SW480 (cell line): ENCODE measurements at regions not wholly inside any gene's neighbourhood (a gene's known extent, or its start where the extent isn't known, plus 50 kb on each side); places are given as distances from the start of the nearest gene placed in this dataset.

Experiments used
- DNase-seq: peaks from one replicate; pipeline ENCODE4 v3.0.0-alpha.2; 2016; ENCODE audit warnings: low spot score

GRCh38 chr5:7955476-7955875, 86.5 kb downstream of the MTRR start:
- no peak for DNase-seq

DNA sequence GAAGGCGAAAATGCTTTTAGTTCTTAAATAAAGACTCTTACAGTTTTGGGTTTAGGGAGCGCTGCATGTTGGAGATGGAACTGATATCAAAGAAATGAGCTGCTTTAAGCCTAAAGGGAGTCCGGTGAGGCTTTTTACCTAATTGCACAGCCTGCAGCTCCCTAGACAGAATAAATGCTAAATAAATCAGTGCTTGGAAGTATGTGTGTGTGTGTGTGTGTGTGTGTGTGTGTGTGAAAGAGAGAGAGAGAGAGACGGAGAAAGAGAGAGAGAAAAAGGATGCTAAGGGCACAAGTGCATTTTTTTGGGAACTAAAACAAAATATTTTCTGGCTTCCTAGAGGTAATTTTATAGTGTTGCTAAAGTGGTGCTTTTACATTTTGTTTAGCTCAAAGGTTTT, 88.4 kb downstream of the MTRR start:
- no peak for DNase-seq

DNA sequence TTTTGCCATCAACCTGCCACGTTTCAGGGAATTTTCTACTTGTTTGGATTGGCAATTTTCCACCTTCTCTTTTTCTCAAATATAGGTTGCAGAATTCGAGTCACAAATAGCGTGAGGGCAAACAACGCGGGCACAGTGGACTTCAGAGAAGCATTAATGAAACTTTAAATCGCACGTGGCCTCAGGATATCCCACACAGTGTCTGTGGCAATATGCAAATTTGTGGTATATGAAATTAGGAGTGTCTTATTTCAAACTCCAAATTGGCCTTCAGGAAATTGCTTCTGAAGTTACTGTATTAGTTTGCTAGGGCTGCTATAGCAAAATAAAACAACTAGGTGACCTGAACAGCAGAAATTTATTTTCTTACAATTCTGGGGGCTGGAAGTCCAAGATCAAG, 91.2 kb downstream of the MTRR start:
- DNase-seq, result no peak

DNA sequence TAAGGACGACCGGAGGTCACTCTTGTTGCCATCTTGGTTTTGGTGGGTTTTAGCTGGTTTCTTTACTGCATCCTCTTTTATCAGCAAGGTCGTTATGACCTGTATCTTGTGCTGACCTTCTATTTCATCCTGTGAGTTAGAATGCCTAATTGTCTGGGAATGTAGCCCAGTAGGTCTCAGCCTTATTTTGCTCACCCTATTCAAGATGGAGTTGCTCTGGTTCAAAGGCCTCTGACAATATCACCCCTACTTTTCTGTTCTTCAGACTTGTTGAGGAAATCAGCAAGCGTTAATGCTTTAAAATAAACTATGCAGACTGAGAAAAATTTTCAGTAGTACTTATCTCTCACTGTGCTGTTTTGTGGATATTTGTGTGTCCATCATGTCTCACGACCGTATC, 92.6 kb downstream of the MTRR start:
- DNase-seq, result no peak

DNA sequence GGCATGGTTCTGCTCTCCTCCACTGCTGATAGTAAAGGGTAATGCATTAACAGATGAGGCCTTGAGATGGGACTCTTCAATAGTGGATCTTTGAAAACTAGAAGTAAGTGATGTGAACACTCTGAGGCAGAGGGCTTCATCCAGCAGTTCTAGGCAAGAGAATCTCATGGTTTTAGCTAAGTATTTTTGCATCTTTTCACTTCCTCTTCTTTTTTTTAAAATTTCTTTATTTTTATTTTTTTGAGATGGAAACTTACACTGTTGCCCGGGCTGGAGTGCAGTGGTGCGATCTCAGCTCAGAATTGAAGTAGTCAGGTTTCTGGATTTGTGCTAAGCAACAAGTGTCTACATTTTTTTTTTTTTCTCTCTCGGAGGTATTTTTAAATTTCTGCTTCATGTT, 101.9 kb downstream of the MTRR start:
- DNase-seq, result no peak

- DNase-seq, result no peak
These were observed 107.7 kb downstream of the MTRR start for GRCh38 chr5:7976411-7977190.

- DNase-seq, result no peak
These were observed 109.2 kb downstream of the MTRR start for GRCh38 chr5:7978114-7978513.

DNA sequence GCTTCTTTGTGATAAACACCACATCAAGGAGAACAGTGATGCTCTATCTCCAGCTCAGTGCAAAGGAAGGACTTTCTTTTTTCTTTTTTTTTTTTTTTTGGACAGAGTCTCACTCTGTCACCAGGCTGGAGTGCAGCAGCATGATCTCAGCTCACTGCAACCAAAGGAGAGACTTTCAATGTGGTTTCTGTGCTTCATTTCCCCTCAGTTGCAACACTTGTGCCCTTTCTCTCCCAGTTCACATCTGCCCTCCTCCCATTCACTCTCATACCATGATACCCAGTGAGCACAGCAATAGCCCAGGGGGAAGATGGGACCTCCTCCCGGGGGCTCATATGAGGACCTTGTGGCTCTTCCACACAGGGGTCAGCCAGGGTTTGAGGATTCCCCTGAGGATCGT, 110.0 kb downstream of the MTRR start:
- no peak for DNase-seq

- no peak for DNase-seq
These were observed 111.9 kb downstream of the MTRR start for GRCh38 chr5:7980881-7981280.

DNA sequence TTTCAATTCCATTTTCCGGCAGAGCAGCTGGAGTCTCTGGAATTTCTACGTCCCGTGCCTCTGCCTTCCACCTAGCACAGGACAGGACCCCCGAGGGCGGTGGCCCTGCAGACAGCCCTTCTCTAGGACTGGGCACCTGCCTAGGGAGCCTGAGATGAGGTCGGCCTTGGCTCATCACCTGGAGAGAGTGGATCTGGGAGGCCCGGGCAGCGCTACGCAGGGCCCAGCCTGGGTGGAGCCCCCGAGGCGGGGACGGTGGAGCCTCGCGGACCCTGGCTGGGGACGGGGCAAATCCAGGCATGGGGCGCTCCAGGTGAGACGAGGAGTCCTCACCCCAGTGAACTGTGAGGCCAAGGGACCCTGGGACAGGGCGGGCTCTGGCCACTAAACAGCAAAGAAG, 114.5 kb downstream of the MTRR start:
- DNase-seq, result no peak

- DNase-seq, result peak; percentile 47
These were observed 122.3 kb downstream of the MTRR start for GRCh38 chr5:7991125-7991821.

- DNase-seq, result no peak
These were observed 126.8 kb downstream of the MTRR start for GRCh38 chr5:7995688-7996294.

DNA sequence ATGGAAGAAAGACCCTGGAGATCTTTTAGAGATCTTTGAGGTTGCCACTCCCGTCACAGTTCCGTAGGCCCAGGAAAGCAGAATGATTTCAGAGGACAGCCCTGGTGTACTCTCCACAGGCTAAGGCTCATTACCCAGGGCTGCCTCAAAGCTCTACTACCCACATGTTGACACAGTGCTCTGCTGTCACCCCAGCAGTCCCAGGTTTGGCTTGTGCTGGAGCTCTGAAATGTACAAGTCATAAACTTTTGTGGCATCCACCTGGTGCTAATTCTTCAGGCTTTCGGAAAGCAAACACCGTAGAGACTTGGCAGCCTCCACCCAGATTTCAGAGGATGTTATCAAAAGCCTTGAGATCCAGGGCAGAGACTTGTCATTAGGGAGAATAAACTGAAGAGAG, 136.5 kb downstream of the MTRR start:
- no peak for DNase-seq

DNA sequence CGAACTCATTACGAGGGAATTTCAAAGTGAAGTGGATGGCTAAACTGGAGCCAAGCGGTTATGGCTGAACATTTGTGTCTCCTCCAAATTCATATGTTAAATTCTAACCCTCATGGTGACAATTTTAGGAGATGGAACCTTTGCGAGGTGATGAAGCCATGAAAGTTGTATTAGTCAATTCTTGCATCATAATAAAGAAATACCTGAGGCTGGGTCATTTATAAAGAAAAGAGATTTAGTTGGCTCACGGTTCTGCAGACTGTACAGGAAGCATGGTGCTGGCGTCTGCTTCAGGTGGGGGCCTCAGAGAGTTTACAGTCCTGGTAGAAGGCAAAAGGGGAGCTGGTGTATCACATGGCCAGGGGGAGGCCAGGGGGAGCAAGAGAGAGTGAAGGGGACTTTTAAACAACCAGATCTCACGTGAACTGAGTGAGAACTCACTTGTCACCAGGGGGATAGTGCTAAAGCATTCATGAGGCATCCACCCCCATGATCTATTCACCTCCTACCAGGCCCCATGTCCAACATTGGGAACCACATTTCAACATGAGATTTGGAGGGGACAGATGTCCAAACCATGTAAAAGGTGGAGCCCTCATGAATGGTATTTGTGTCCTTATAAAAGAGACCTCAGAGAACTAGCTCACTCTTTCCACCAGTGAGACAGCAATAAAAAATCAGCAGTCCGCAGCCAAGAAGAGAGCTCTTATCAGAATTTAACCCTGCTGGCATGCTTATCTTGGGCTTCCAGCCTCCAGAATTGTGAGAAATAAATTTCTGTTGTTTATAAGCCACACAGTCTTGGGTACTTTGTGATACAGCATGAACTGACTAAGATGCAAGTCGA, 143.4 kb downstream of the MTRR start:
- DNase-seq, result no peak

GRCh38 chr5:8013948-8014710, 145.2 kb downstream of the MTRR start:
- no peak for DNase-seq

- no peak for DNase-seq
These were observed 150.8 kb downstream of the MTRR start for GRCh38 chr5:8019719-8020218.

DNA sequence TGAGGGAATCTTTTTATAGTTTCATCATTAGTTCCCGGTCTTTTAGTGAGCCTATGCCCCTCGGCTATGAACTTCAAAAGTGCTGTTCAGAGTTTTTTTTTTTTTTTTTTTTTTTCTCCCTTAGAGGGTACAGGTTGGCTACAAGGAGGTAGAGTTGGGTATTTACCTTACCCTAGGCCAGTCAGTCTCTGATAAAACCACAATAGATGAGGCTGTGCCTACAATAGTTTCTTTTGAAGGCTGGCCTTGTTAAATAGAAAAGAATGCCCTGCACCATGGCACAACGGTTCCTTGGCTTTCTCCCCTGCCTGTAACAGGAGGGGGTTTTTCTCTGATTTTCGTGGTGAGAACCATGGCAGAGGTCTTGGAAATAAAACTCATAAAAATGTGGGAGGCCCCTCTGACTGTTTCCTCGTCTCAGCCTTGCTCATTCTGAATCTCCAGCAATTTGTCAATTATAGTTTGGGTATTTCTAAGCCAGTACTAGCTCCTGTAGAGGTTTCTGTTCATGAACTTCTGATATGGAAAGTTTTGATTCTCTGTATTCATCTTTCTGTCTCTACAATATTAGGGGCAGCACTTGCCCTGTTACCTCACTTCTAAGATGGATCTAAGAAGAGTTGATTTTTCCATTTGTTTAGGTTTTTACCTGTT, 152.0 kb downstream of the MTRR start:
- DNase-seq, result no peak

DNA sequence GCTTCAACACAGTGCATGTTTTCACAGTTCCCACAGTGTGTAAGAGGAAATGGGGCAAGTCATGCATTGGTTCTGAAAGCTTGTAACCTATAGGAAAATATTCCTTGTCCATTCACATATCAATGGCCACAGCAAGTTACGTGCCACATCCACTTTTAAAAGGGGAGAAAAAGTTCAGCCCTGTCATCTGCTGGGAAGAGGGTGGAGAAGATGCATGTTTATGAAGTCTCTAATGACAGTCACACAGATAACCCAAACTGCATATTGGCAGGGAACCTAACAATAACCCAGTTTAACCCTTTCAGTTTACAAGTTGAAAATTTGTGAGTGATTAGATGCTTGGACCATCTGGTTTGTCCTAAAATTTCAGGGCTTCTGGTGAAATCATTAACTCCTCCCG, 159.3 kb downstream of the MTRR start:
- DNase-seq, result no peak

DNA sequence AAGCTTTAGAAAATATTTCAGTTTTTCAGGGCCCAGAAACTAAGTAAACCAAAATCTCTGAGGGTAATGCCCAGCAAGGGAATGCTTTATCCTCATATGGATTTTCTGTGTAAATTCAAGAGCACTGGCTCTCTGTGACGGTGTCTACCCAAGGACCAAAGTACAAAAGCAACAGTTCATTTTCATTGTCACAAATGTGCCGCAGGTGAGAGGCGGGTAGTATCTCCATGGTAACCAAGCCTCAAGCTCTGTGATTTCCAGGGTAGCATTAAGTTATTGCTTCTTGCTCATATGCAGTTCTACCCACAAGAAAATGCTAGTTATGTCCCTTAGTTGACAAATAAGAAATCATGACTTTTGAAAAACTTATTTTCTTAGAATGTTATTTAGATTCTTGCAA, 164.3 kb downstream of the MTRR start:
- no peak for DNase-seq

- no peak for DNase-seq
These were observed 165.9 kb downstream of the MTRR start for GRCh38 chr5:8034852-8035251.

DNA sequence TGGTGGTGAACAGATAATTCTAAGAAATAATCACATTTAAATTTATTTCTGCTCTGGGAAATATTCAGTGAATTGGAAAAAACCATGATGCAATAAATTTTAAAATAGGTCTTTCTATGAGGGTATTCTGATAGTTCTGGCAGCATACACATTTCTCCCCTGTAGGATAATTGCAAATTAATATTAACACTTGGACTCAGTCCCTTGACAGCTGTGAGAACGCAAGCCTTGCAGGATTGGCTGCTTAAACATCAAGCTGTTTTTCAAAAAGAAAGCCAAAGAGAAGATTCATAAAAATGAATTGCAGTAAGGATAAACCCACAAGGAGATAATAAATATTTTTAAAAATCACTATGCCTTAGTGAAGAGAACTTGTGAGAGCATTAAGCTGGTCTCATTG, 180.0 kb downstream of the MTRR start:
- no peak for DNase-seq
